GM12865 (cell line): ENCODE measurements at regions not wholly inside any gene's neighbourhood (a gene's known extent, or its start where the extent isn't known, plus 50 kb on each side); places are given as distances from the start of the nearest gene placed in this dataset.

Experiments used
- DNase-seq: peaks from one replicate; pipeline ENCODE4 v3.0.0; 2010; ENCODE audit warnings: low read depth
- H3K4me3 ChIP-seq: 2 replicates; pipeline ENCODE4 v1.5.1; 2011; ENCODE audit warnings: mild to moderate bottlenecking, low read depth, low read length, control low read depth
- TF ChIP-seq, protein P1 (sequence below): IDR thresholded peaks from 2 replicates; pipeline ENCODE4 v1.5.1; 2011; ENCODE audit warnings: low read length, control low read depth, low read depth, inconsistent platforms; ENCODE audit not compliant: insufficient read depth; ENCODE audit errors: missing control alignments

DNA sequence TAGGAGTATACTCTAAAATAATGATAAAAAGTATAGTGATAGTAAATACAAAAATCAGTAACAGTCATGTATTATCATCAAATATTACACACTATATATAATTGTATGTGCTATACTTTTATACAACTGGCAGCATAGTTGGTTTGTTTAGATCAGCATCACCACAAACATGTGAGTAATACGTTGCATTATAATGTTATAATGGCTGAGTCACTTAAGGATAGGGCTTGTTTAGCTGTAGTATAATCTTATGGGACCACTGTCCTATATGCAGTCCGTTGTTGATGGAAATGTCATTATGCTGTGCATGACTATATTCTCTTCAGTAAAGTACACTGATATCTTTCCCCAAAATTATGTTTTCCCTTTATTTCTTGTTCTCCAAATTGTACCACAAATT, 92.8 kb downstream of the LYPLAL1 start:
- no peak overlapping the region for H3K4me3 ChIP-seq
- TF ChIP-seq, protein P1, sequence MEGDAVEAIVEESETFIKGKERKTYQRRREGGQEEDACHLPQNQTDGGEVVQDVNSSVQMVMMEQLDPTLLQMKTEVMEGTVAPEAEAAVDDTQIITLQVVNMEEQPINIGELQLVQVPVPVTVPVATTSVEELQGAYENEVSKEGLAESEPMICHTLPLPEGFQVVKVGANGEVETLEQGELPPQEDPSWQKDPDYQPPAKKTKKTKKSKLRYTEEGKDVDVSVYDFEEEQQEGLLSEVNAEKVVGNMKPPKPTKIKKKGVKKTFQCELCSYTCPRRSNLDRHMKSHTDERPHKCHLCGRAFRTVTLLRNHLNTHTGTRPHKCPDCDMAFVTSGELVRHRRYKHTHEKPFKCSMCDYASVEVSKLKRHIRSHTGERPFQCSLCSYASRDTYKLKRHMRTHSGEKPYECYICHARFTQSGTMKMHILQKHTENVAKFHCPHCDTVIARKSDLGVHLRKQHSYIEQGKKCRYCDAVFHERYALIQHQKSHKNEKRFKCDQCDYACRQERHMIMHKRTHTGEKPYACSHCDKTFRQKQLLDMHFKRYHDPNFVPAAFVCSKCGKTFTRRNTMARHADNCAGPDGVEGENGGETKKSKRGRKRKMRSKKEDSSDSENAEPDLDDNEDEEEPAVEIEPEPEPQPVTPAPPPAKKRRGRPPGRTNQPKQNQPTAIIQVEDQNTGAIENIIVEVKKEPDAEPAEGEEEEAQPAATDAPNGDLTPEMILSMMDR, result no peak
- no peak for DNase-seq

DNA sequence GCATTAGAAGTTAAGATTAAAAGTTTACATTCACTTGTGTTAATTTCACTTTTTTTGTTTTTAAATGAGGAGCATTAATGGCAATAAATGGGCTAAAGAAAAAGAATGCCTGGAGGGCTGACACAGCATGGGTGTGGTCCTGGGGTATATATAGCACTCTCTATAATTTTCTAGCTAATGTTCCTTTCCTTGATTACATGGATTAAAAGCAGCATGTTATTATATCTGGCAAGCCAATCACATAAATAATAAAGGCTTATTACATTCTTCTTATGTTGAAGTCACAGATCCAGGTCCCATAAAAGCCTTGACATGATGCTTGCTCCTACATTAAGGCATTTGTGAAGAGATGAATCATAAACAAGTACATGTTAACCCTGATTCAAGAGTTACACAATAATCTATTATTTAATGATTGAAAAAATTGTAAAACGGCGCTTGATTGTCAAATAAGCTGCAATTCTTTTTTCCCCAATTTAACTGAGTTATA, 91.4 kb downstream of the LYPLAL1 start:
- TF ChIP-seq, protein P1, result no peak
- H3K4me3 ChIP-seq, result no peak overlapping the region
- DNase-seq, result no peak

DNA sequence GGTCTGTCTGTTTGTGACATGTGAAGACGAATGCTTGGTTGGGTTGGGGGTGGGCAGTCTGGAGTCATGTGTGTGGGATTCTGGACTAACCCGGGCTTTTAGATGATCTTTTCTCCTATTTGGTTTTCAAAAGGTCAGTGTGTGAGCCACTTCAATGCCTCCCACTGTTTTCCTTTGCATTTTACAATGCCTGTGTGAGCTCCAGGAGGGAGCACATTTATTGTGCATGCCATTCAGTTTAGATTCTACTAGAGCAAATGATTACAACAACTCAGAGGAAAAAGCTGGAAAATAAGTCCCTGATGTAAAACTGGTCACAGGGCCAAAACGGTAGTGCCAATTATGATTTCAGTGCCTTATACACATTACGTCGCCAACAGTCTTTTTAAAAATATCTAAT, 90.9 kb downstream of the LYPLAL1 start:
- H3K4me3 ChIP-seq, result no peak overlapping the region
- TF ChIP-seq, protein P1, result no peak
- DNase-seq, result no peak
